ENCODE measurements at regions not wholly inside any gene's neighbourhood (a gene's known extent, or its start where the extent isn't known, plus 50 kb on each side); places are given as distances from the start of the nearest gene placed in this dataset. TPM values are rescaled to one million over a fixed set of nuclear protein-coding genes. Genes with fewer than 3 reads are reported as not detected.

GRCh38 chr13:34886987-34887386, 55.1 kb upstream of the NBEA start:
- Histone ChIP-seq H3K4me1 (ENCODE audit: insufficient read depth, low read length) (no peaks in the 10 kb centered on the region), H3K4me3 (ENCODE audit: insufficient read depth, low read length) (no peak overlapping the region), H3K27me3 (ENCODE audit: insufficient read depth, low read length) (no peaks in the 10 kb centered on the region), H3K79me2 (ENCODE audit: insufficient read depth, low read length) (no peaks in the 10 kb centered on the region), H2AFZ (ENCODE audit: low read length) (no peak overlapping the region), H3K4me2 (ENCODE audit: insufficient read depth, low read length) (no peak overlapping the region), H4K20me1 (ENCODE audit: insufficient read depth, low read length) (no peaks in the 10 kb centered on the region), H3K27ac (ENCODE audit: low read depth, low read length) (no peak overlapping the region), H3K9me3 (ENCODE audit: low read depth, low read length) (no peaks in the 10 kb centered on the region), H3K36me3 (ENCODE audit: insufficient read depth, low read length) (no peaks in the 10 kb centered on the region)
- DNase-seq (ENCODE audit: insufficient read length, low spot score, missing footprints), result no peak
- no peak for TF ChIP-seq CTCF (IDR thresholded peaks at IDR 0.05; ENCODE audit: extremely low read depth, low read depth, low read length)

Small RNAs in the stretch of these regions (small RNA-seq; reads per million reads assigned to genes)
- gene AL356321.1, result not detected
- not detected for gene RF00402
